ENCODE measurements at regions not wholly inside any gene's neighbourhood (a gene's known extent, or its start where the extent isn't known, plus 50 kb on each side); places are given as distances from the start of the nearest gene placed in this dataset.

DNA sequence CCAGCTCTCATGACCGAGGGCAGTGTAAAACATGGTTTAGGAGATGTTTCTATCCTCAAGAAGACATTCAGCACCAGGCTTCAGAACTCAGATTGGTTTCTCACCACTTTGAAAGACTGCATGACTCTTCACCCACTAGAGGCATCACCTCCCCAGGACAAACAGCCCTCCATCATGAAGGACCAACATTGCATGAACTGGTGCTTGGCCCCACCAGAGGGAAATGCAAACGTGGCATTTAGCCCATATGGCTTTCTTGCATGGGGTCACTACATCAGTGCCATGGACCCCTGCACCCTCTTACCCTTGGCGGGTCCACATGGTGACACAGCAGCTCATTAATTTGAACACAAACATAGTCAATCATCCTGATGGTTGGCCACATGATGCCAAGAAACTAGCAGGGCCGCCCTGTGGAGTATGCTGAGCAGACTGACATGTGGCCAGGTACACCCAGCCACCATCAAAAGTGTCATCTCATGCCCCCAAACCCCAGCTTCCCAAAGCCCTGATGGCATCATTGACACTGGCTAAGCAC is 129.5 kb upstream of the FSTL4 start:
- TF ChIP-seq, protein P1, sequence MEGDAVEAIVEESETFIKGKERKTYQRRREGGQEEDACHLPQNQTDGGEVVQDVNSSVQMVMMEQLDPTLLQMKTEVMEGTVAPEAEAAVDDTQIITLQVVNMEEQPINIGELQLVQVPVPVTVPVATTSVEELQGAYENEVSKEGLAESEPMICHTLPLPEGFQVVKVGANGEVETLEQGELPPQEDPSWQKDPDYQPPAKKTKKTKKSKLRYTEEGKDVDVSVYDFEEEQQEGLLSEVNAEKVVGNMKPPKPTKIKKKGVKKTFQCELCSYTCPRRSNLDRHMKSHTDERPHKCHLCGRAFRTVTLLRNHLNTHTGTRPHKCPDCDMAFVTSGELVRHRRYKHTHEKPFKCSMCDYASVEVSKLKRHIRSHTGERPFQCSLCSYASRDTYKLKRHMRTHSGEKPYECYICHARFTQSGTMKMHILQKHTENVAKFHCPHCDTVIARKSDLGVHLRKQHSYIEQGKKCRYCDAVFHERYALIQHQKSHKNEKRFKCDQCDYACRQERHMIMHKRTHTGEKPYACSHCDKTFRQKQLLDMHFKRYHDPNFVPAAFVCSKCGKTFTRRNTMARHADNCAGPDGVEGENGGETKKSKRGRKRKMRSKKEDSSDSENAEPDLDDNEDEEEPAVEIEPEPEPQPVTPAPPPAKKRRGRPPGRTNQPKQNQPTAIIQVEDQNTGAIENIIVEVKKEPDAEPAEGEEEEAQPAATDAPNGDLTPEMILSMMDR (IDR thresholded peaks at IDR 0.05), result no peak
- no peak for TF ChIP-seq POLR2A (IDR thresholded peaks at IDR 0.05)

Data from uterus (tissue), 2 donors.